Adipocyte (in vitro differentiated cells): ENCODE measurements at regions not wholly inside any gene's neighbourhood (a gene's known extent, or its start where the extent isn't known, plus 50 kb on each side); places are given as distances from the start of the nearest gene placed in this dataset.

Experiments used
- DNase-seq: peaks from one replicate; pipeline ENCODE4 v3.0.0-alpha.2; 2015; ENCODE audit warnings: low read depth
- H3K27me3 ChIP-seq: replicated peaks from 2 replicates; pipeline ENCODE4 v1.7.0; 2013; ENCODE audit warnings: mild to moderate bottlenecking, low read length, moderate library complexity; ENCODE audit not compliant: control insufficient read depth, insufficient read depth
- H3K36me3 ChIP-seq: 2 replicates; pipeline ENCODE4 v1.7.0; 2013; ENCODE audit warnings: low read length, mild to moderate bottlenecking, moderate library complexity; ENCODE audit not compliant: control insufficient read depth, insufficient read depth, severe bottlenecking
- H3K4me1 ChIP-seq: 2 replicates; pipeline ENCODE4 v1.7.0; 2013; ENCODE audit warnings: mild to moderate bottlenecking, low read length, moderate library complexity; ENCODE audit not compliant: control insufficient read depth, insufficient read depth
- H3K4me3 ChIP-seq: 2 replicates; pipeline ENCODE4 v1.7.0; 2013; ENCODE audit warnings: mild to moderate bottlenecking, low read length, moderate library complexity
- H3K9ac ChIP-seq: 2 replicates; pipeline ENCODE4 v1.7.0; 2013; ENCODE audit warnings: mild to moderate bottlenecking, low read length, moderate library complexity
- H3K9me3 ChIP-seq: 2 replicates; pipeline ENCODE4 v1.7.0; 2013; ENCODE audit warnings: mild to moderate bottlenecking, low read length, moderate library complexity; ENCODE audit not compliant: control insufficient read depth

DNA sequence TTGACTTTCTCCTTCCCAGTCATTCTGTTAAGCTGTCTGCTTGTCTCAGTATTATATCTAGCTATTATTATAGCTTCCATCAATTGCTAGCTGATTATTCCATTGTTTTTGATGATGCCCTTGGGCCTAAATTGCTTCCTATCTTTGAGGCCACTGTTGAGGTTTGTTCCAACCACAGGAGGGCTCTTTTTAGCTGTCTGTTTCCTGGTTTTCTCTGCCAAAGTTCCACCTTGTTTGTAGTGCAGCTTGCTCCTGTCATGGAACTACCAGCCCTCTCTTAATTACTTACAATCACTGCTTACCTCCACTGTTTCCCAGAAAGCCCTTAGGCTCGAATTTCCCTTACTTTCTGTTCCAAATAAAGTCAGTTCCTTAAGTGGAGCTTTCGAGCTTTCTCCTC, 118.7 kb upstream of the SEC61G start:
- Histone ChIP-seq H3K27me3 (no peaks in the 10 kb centered on the region), H3K4me3 (no peak overlapping the region), H3K9ac (no peak overlapping the region), H3K9me3 (no peaks in the 10 kb centered on the region), H3K4me1 (peaks cover 28% of the 10 kb centered on the region), H3K36me3 (no peaks in the 10 kb centered on the region)
- DNase-seq, result peak; percentile 5

DNA sequence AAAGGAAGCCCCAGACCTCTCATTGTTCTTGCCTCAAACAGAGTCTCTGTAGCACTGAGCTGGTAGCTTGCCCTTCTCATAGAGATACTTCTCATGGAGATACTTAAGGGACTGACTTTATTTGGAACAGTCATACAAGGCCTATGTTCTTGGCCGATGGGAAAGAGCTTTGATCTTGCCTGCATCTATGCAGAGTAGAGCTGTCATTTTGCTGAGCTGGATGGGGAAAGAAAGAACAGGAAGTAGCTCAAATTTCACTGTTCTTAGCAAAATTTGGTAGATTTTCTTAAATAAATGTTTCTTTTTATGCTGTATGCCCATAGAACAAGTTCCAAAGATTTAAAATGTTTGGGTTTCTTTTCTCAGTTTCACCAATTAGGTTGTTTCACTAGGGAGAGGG, 119.3 kb upstream of the SEC61G start:
- H3K4me1 ChIP-seq, result peaks cover 35% of the 10 kb centered on the region
- no peaks in the 10 kb centered on the region for H3K27me3 ChIP-seq
- H3K36me3 ChIP-seq, result no peaks in the 10 kb centered on the region
- no peaks in the 10 kb centered on the region for H3K9me3 ChIP-seq
- H3K4me3 ChIP-seq, result no peak overlapping the region
- no peak overlapping the region for H3K9ac ChIP-seq
- DNase-seq, result peak; percentile 39

DNA sequence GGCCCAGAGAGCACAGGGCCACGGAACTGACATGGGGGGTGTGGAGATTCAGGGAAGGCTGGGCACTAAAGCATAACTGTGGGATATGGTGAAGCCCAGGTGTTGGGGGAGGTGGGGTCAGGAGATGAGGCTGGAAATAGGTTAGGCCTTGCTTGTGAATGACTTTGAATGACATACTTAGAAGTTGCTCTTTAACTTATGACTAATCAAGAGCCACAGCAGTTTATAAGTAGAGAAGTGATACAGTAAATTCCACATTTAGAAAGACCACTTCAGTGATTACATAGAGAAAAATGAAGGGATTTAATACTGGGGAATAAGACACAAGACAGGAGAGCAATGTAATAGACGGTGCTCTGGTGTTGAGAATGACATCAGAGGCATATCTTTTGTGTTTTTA, 120.8 kb upstream of the SEC61G start:
- H3K4me1 ChIP-seq, result peaks cover 41% of the 10 kb centered on the region
- no peak overlapping the region for H3K9ac ChIP-seq
- H3K9me3 ChIP-seq, result no peaks in the 10 kb centered on the region
- no peak for DNase-seq
- no peaks in the 10 kb centered on the region for H3K36me3 ChIP-seq
- H3K4me3 ChIP-seq, result no peak overlapping the region
- no peaks in the 10 kb centered on the region for H3K27me3 ChIP-seq

DNA sequence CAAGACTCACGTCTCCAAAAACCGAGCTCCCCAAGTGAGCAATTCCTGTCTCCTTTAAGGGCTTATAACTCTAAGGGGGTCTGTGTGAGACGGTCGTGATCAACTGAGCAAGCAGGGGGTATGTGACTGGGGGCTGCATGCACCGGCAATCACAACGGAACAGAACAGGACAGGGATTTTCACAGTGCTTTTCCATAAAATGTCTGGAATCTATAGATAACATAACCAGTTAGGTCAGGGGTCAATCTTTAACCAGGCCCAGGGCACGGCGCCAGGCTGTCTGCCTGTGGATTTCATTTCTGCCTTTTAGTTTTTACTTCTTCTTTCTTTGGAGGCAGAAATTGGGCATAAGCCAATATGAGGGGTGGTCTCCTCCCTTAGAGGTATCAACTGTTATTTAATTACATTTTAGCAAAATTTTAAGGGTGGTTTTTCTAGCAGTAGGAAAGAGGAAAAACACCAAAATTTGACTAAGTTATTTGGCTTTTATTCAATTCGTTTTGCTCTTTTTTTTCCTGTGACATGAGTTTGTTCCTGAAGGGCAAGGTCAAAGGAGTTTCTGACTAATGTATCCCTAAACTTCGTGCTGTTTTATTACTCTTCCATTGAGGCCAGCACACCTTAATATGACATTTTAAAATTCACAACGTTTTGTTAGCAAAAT, 121.4 kb upstream of the SEC61G start:
- H3K4me1 ChIP-seq, result peaks cover 41% of the 10 kb centered on the region

DNA sequence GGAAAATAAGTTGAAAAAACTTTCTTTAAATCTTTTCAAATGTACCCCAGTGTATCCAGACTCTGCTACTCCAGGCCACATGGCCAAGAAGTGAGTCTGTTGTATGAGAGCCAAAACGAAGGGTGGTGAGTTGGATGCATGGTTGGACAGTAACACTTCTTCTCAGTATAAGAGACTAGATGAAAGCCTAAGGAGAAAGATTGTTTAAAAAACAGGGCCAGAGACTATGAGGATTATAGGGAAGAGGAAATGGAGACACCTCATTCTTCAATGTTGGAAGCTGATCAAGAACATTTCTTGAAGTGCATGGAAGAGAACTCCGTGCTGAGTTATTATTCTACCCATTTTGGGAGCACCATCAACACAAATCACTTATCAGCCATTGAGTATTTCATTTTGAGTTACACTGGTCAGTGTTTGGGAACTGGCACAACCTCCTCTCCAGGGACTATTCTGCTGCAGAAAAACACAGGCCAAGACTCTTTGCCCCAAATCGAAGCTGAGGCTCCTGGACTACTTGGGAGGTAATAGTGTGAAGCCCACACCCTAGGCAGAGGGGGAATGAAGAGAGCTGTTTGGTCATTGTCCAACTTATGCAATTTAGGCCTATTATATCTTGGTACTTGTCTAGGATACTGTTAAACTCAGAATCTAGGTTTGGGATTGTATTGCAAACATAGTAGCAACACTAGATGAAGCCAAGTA, 123.0 kb upstream of the SEC61G start:
- H3K4me1 ChIP-seq, result peaks cover 41% of the 10 kb centered on the region
- no peaks in the 10 kb centered on the region for H3K9me3 ChIP-seq
- no peaks in the 10 kb centered on the region for H3K27me3 ChIP-seq
- no peak overlapping the region for H3K9ac ChIP-seq
- H3K4me3 ChIP-seq, result peak overlapping the region; percentile 51
- no peaks in the 10 kb centered on the region for H3K36me3 ChIP-seq
- DNase-seq, result no peak

More for the DNA sequence above, 121.4 kb upstream of the SEC61G start:
- no peak for DNase-seq
- Histone ChIP-seq H3K27me3 (no peaks in the 10 kb centered on the region), H3K9ac (no peak overlapping the region), H3K36me3 (no peaks in the 10 kb centered on the region), H3K9me3 (no peaks in the 10 kb centered on the region), H3K4me3 (no peak overlapping the region)

DNA sequence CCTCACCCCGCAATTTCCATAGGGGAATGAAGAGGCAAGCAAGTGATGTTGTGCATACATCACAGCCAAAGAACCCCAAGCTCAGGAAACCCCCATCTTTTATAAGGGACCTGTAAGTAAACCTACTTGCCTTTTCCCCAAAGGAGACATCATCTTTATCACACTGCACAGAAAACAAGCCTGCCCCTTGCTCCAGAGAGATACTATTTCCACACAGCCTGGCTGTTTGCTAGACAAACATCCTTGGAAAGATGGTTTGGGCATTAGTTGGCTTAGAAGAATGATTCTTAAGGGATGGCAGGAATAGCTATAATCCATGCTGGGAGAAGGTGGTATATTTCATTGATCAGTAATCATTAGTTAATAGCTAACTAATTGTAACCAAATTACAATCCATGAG, 123.7 kb upstream of the SEC61G start:
- Histone ChIP-seq H3K4me3 (no peak overlapping the region), H3K36me3 (no peaks in the 10 kb centered on the region), H3K9ac (no peak overlapping the region), H3K4me1 (peaks cover 41% of the 10 kb centered on the region), H3K27me3 (no peaks in the 10 kb centered on the region), H3K9me3 (no peaks in the 10 kb centered on the region)
- no peak for DNase-seq

DNA sequence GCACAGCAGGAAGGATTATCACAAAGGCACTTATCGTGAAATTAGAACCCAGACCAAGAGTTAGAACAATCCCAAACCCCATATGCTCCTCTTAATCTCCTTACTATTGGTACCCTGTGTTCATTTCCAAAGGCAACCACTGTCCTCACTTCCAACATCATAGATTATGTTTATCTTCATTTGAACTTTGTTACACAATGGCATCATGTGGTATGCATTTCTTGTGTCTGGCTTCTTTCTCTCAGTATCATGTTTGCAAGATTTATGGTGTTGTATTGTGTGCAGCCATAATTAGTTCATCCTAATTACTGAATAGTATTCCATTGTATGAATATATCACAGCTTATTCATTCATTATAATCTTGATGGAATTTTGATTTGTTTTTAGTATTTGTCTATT, 124.6 kb upstream of the SEC61G start:
- DNase-seq, result no peak
- Histone ChIP-seq H3K4me3 (no peak overlapping the region), H3K36me3 (no peaks in the 10 kb centered on the region), H3K9me3 (no peaks in the 10 kb centered on the region), H3K27me3 (no peaks in the 10 kb centered on the region), H3K9ac (no peak overlapping the region), H3K4me1 (peaks cover 36% of the 10 kb centered on the region)

DNA sequence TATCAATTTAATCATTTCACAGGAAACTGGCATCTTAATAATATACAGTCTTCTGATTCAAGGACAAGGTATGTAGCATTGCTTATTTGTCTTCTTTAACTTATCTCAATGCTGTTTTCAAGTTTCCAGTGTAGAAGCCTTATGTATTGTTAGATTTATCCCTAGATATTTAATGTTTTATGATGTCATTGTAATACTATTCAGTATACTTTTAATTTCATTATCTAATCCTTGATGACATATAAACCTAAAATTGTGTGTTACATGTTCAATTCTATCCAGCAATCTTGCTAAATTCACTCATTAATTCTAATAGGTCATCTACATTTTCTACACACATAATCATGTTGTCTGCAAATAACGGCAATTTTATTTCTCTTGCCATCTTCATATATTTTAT, 126.3 kb upstream of the SEC61G start:
- H3K27me3 ChIP-seq, result no peaks in the 10 kb centered on the region
- H3K4me3 ChIP-seq, result no peak overlapping the region
- H3K9ac ChIP-seq, result no peak overlapping the region
- peak; percentile 4 for DNase-seq
- no peaks in the 10 kb centered on the region for H3K9me3 ChIP-seq
- H3K4me1 ChIP-seq, result peaks cover 38% of the 10 kb centered on the region
- no peaks in the 10 kb centered on the region for H3K36me3 ChIP-seq

DNA sequence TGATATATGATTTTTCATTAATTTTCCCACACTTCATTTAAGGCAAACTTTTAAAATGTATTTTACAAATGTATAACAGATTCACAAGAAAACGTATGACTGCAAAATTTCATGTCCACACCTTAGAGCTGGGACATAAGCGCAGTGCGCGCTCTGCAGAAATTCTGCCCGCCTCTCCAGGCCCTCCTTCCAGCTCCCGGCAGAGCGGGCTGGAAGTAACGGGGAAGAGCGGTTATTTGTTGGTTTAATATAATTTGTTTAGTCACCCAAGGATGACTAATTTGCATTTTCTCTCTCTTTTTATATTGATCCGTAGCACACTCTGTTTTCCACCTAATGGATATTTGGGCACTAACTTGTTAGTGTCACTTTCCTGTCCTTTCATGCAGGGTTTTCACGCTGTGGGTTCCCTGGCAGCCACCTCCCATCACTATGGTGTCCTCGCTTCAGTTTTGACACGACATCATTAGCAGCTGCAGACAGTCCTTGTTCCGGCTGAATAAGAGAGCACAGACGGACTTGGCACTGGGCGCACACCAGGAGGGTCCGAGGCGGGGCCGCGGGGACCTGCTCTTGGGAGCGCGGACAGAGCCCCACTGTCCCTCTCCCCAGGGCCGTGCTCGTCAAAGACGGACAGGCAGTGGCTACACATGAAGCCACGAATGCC, 129.2 kb upstream of the SEC61G start:
- Histone ChIP-seq H3K27me3 (no peaks in the 10 kb centered on the region), H3K36me3 (no peaks in the 10 kb centered on the region), H3K9ac (peak overlapping the region; percentile 56), H3K4me3 (peak overlapping the region; percentile 79), H3K9me3 (no peaks in the 10 kb centered on the region), H3K4me1 (peaks cover 11% of the 10 kb centered on the region)
- no peak for DNase-seq

DNA sequence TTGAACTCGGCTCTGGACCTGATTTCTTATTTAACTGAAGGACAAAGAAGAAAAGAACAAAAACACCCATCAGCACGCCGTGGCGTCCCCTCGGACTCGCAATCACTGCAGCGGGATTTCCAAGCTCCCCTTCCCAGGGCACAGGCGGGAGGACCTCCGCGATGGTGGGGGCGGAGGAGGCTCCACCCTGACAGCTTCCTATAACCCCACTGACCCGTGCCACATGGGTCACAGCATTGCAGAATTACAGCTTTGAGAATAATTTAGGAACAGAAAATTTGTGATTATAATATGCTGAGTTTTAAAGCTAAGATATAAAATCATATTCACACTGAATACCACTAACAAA, 129.7 kb upstream of the SEC61G start:
- Histone ChIP-seq H3K4me3 (peak overlapping the region; percentile 79), H3K36me3 (no peaks in the 10 kb centered on the region), H3K4me1 (peaks cover 6% of the 10 kb centered on the region), H3K27me3 (no peaks in the 10 kb centered on the region), H3K9me3 (no peaks in the 10 kb centered on the region), H3K9ac (peak overlapping the region; percentile 56)
- DNase-seq, result no peak

DNA sequence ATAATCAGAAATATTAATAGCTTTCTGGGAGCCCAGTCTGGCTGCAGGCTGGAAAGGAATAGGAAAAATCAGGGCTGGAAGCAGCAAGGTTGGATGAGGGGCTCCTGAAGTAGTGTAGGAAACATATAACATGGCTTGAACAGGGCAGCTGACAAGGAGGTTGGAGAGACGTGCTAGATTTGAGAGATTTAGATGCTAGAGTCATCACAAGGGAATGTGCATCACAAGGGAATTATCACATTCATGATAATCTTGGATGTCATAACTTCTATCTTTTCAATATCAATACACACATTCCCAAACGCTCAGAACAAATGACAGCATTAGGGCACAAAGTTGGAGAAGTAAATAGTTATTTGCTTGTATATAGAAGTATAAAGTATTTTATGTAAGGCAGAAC, 120.9 kb upstream of the EGFR start:
- Histone ChIP-seq H3K36me3 (no peaks in the 10 kb centered on the region), H3K27me3 (no peaks in the 10 kb centered on the region), H3K4me3 (no peak overlapping the region), H3K9me3 (no peaks in the 10 kb centered on the region), H3K4me1 (peaks cover 17% of the 10 kb centered on the region), H3K9ac (no peak overlapping the region)
- no peak for DNase-seq
